Esophagus squamous epithelium (tissue), 5 donors: ENCODE measurements at regions not wholly inside any gene's neighbourhood (a gene's known extent, or its start where the extent isn't known, plus 50 kb on each side); places are given as distances from the start of the nearest gene placed in this dataset.

Experiments
- DNase-seq: peaks from one replicate; lab custom pipeline; 2025; lab: John Stamatoyannopoulos, UW
- H3K27ac ChIP-seq, 4 donors: fragments of 200-600 bp; sonication (generic); one replicate each; pipeline ENCODE4 v1.5.1; 2016 to 2019; ENCODE audit warnings: mild to moderate bottlenecking in 1 of 4
- H3K27me3 ChIP-seq, 4 donors: fragments of 200-600 bp; sonication (generic); 1 replicate in 3 of 4; 2 replicates in 1 of 4; pipeline versions ENCODE4 v1.5.1 to v1.6.0; 2017 to 2021; ENCODE audit warnings: antibody characterized with exemption in 1 of 4
- H3K36me3 ChIP-seq, 3 donors: fragments of 200-600 bp; sonication (generic); one replicate each; pipeline ENCODE4 v1.5.1; 2016 to 2019
- H3K4me1 ChIP-seq, 3 donors: fragments of 200-600 bp; sonication (generic); one replicate each; pipeline ENCODE4 v1.5.1; 2017 to 2019
- H3K4me3 ChIP-seq, 4 donors: fragments of 200-600 bp; sonication (generic); 1 replicate in 3 of 4; 2 replicates in 1 of 4; pipeline ENCODE4 v1.5.1; 2016 to 2019; ENCODE audit warnings: mild to moderate bottlenecking in 2 of 4, moderate library complexity in 1 of 4
- H3K9me3 ChIP-seq, 3 donors: fragments of 200-600 bp; sonication (generic); one replicate each; pipeline ENCODE4 v1.5.1; 2016 to 2019
- CTCF ChIP-seq, 6 experiments: fragments of 450-650 bp in 4 of 6; fragments of 200-600 bp in 2 of 6; sonication (generic) in 2 of 6; IDR thresholded peaks; one replicate each; pipeline ENCODE4 v1.5.1; 2016 to 2019; ENCODE audit warnings: antibody characterized with exemption in 6 of 6, mild to moderate bottlenecking in 4 of 6, moderate library complexity in 4 of 6
- POLR2A ChIP-seq, 4 donors: fragments of 450-650 bp; IDR thresholded peaks; one replicate each; pipeline ENCODE4 v1.6.1; 2017; ENCODE audit warnings: antibody characterized with exemption in 4 of 4, mild to moderate bottlenecking in 4 of 4, moderate library complexity in 3 of 4
- WGBS, 2 donors: methylation state at CpG; one replicate each; pipeline ENCODE4 v1.1.5; 2018; 5-methylcytosine and 5-hydroxymethylcytosine counted together
- intact Hi-C: fragments of 100-400 bp; cut with DNase I; formaldehyde crosslinking; loops from one replicate; pipeline ENCODE4 v1.15.0; 2022
- donor health status: DM: yes; HTN: yes; CAD: no.

GRCh38 chr3:146903927-146904326, 298.8 kb upstream of the PLSCR5 start:
- 49 to 64% methylated on average over 3 of the region's 3 CpGs for WGBS, 2 donors
- H3K36me3 ChIP-seq = no peaks in the 10 kb centered on the region
- H3K4me1 ChIP-seq = no peaks in the 10 kb centered on the region
- no peaks in the 10 kb centered on the region for H3K9me3 ChIP-seq
- intact Hi-C loops = no loop called here
- no peak overlapping the region for H3K27ac ChIP-seq
- H3K27me3 ChIP-seq = no peaks in the 10 kb centered on the region
- TF ChIP-seq POLR2A (IDR thresholded peaks at IDR 0.05) = no peak
- no peak for TF ChIP-seq CTCF (IDR thresholded peaks at IDR 0.05)
- H3K4me3 ChIP-seq = no peak overlapping the region
- no peak for DNase-seq

- intact Hi-C loops = no loop called here
Measured at GRCh38 chr3:146899171-146899570, 294.0 kb upstream of the PLSCR5 start.

DNA sequence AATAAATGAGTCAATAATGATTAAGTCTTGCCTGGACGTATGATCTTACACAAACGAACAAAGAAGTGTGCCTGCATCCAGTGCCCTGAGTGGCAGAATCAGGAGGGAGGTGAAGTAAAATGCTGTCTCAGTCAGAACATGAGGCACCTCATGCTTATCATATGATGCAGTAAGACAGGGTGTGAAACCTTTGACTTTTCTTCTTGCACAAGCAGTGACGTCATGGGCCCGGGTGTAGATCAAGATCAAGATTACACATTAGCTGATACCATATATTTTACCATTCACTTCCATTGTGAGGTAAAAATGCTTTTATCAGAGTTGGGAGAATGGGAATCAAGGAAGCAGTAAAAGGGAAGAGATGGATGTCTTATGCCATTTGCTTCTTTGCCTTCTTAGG, 291.6 kb upstream of the PLSCR5 start:
- H3K4me1 ChIP-seq = no peaks in the 10 kb centered on the region
- H3K27me3 ChIP-seq = no peaks in the 10 kb centered on the region
- no peaks in the 10 kb centered on the region for H3K9me3 ChIP-seq
- H3K4me3 ChIP-seq = no peak overlapping the region
- WGBS, 2 donors = 76 to 91% methylated on average over 4 of the region's 4 CpGs
- TF ChIP-seq POLR2A (IDR thresholded peaks at IDR 0.05) = no peak
- TF ChIP-seq CTCF (IDR thresholded peaks at IDR 0.05) = no peak
- no peak for DNase-seq
- H3K27ac ChIP-seq = no peak overlapping the region
- H3K36me3 ChIP-seq = no peaks in the 10 kb centered on the region
- intact Hi-C loops = no loop called here

More at GRCh38 chr3:146899171-146899570, 294.0 kb upstream of the PLSCR5 start:
- no peaks in the 10 kb centered on the region for H3K27me3 ChIP-seq
- H3K4me3 ChIP-seq = no peak overlapping the region
- DNase-seq = no peak
- no peaks in the 10 kb centered on the region for H3K4me1 ChIP-seq
- H3K36me3 ChIP-seq = no peaks in the 10 kb centered on the region
- WGBS, 2 donors = 57 to 64% methylated on average over 3 of the region's 3 CpGs
- H3K27ac ChIP-seq = no peak overlapping the region
- TF ChIP-seq POLR2A (IDR thresholded peaks at IDR 0.05) (no peak), CTCF (IDR thresholded peaks at IDR 0.05) (no peak)
- H3K9me3 ChIP-seq = no peaks in the 10 kb centered on the region

GRCh38 chr3:146895026-146895749, 290.0 kb upstream of the PLSCR5 start:
- Histone ChIP-seq H3K27me3 (no peaks in the 10 kb centered on the region), H3K9me3 (no peaks in the 10 kb centered on the region), H3K4me3 (no peak overlapping the region), H3K4me1 (no peaks in the 10 kb centered on the region), H3K36me3 (no peaks in the 10 kb centered on the region), H3K27ac (no peak overlapping the region)
- 61 to 62% methylated on average over 4 of the region's 4 CpGs for WGBS, 2 donors
- TF ChIP-seq CTCF (IDR thresholded peaks at IDR 0.05) (no peak), POLR2A (IDR thresholded peaks at IDR 0.05) (no peak)
- intact Hi-C loops = no loop called here
- DNase-seq = no peak

GRCh38 chr3:146894406-146894805, 289.3 kb upstream of the PLSCR5 start:
- TF ChIP-seq CTCF (IDR thresholded peaks at IDR 0.05) (no peak), POLR2A (IDR thresholded peaks at IDR 0.05) (no peak)
- H3K27ac ChIP-seq = no peak overlapping the region
- H3K9me3 ChIP-seq = no peaks in the 10 kb centered on the region
- no peak overlapping the region for H3K4me3 ChIP-seq
- no peaks in the 10 kb centered on the region for H3K27me3 ChIP-seq
- intact Hi-C loops = no loop called here
- WGBS, 2 donors = 77 to 85% methylated on average over 1 of the region's 1 CpG
- no peaks in the 10 kb centered on the region for H3K4me1 ChIP-seq
- no peak for DNase-seq
- H3K36me3 ChIP-seq = no peaks in the 10 kb centered on the region
